Stomach smooth muscle (tissue), 2 donors: ENCODE measurements at regions not wholly inside any gene's neighbourhood (a gene's known extent, or its start where the extent isn't known, plus 50 kb on each side); places are given as distances from the start of the nearest gene placed in this dataset.

Experiments
- H3K27ac ChIP-seq: one replicate; pipeline ENCODE4 v1.7.0; 2013; ENCODE audit warnings: mild to moderate bottlenecking, low read length, inconsistent platforms
- H3K27me3 ChIP-seq, 2 donors: one replicate each; pipeline ENCODE4 v1.7.0; 2013; ENCODE audit warnings: low read length in 2 of 2; ENCODE audit not compliant: insufficient read depth in 2 of 2, control insufficient read depth in 1 of 2
- H3K36me3 ChIP-seq, 2 donors: one replicate each; pipeline ENCODE4 v1.7.0; 2013; ENCODE audit warnings: low read length in 2 of 2; ENCODE audit not compliant: control insufficient read depth in 2 of 2, insufficient read depth in 2 of 2
- H3K4me1 ChIP-seq: one replicate; pipeline ENCODE4 v1.7.0; 2013; ENCODE audit warnings: low read length; ENCODE audit not compliant: control insufficient read depth, insufficient read depth
- H3K4me3 ChIP-seq, 2 donors: one replicate each; pipeline ENCODE4 v1.7.0; 2013; ENCODE audit warnings: low read length in 2 of 2
- H3K9ac ChIP-seq, 2 donors: one replicate each; pipeline ENCODE4 v1.7.0; 2013; ENCODE audit warnings: low read length in 2 of 2, mild to moderate bottlenecking in 1 of 2
- H3K9me3 ChIP-seq, 2 donors: one replicate each; pipeline ENCODE4 v1.7.0; 2013; ENCODE audit warnings: low read length in 2 of 2; ENCODE audit not compliant: control insufficient read depth in 2 of 2
- donor health status: healthy.
- donor health status: Pancreatic carcinoma.

GRCh38 chr6:144607998-144608735 lies 323.0 kb downstream of the UTRN start:
- no peak overlapping the region for H3K4me3 ChIP-seq
- no peak overlapping the region for H3K27ac ChIP-seq
- no peaks in the 10 kb centered on the region for H3K9me3 ChIP-seq
- no peaks in the 10 kb centered on the region for H3K4me1 ChIP-seq
- no peaks in the 10 kb centered on the region for H3K27me3 ChIP-seq
- no peaks in the 10 kb centered on the region for H3K36me3 ChIP-seq
- H3K9ac ChIP-seq: no peak overlapping the region

GRCh38 chr6:144612811-144613210 lies 327.7 kb downstream of the UTRN start:
- H3K9ac ChIP-seq: no peak overlapping the region
- no peaks in the 10 kb centered on the region for H3K36me3 ChIP-seq
- H3K27ac ChIP-seq: no peak overlapping the region
- H3K4me3 ChIP-seq: no peak overlapping the region
- no peaks in the 10 kb centered on the region for H3K27me3 ChIP-seq
- H3K4me1 ChIP-seq: no peaks in the 10 kb centered on the region
- H3K9me3 ChIP-seq: no peaks in the 10 kb centered on the region

DNA sequence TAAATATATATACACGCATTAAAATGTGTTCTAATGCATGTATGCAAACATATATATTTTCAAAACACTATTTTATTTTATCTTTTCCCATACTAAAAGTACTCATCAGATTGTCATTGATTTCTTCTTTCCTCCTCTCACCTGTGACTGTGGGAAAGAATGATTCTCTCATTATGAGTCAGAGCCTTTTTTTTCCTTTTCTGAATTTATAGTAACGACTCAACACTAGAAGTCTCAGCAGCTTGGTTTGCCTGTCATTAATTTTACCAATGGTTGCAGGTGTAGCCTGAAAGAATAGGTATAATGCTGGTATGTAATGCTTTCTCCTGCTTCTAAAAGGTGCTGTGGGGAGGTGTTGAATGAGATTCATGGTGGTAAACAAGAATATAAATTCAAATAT lies 328.7 kb downstream of the UTRN start:
- Histone ChIP-seq H3K4me3 (no peak overlapping the region), H3K27me3 (no peaks in the 10 kb centered on the region), H3K9me3 (no peaks in the 10 kb centered on the region), H3K4me1 (no peaks in the 10 kb centered on the region), H3K27ac (no peak overlapping the region), H3K36me3 (no peaks in the 10 kb centered on the region), H3K9ac (no peak overlapping the region)

GRCh38 chr6:144615870-144616269 lies 330.7 kb downstream of the UTRN start:
- Histone ChIP-seq H3K36me3 (no peaks in the 10 kb centered on the region), H3K9me3 (no peaks in the 10 kb centered on the region), H3K27ac (no peak overlapping the region), H3K4me3 (no peak overlapping the region), H3K9ac (no peak overlapping the region), H3K4me1 (no peaks in the 10 kb centered on the region), H3K27me3 (no peaks in the 10 kb centered on the region)

DNA sequence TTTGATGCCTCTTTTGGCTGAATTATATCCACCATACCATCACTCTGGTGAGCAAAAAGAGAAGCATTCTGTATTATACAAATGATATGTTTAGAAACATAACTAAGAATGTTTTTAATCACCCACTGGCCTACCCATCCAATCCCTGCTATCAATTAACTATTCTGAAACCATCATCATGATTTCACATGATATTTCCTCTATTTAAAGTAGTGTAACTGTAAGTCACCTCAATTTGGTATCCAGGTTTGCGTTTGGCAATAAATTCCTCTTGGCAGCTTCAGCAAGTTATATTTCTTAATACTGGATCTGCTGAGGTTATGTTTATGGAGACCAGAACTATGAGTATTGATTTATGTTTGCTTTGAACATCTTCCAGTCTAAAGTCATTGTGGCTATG lies 332.1 kb downstream of the UTRN start:
- no peaks in the 10 kb centered on the region for H3K36me3 ChIP-seq
- no peaks in the 10 kb centered on the region for H3K9me3 ChIP-seq
- no peak overlapping the region for H3K4me3 ChIP-seq
- no peak overlapping the region for H3K9ac ChIP-seq
- H3K4me1 ChIP-seq: no peaks in the 10 kb centered on the region
- H3K27me3 ChIP-seq: no peaks in the 10 kb centered on the region
- H3K27ac ChIP-seq: no peak overlapping the region

- no peaks in the 10 kb centered on the region for H3K36me3 ChIP-seq
- H3K27me3 ChIP-seq: no peaks in the 10 kb centered on the region
- no peaks in the 10 kb centered on the region for H3K4me1 ChIP-seq
- no peak overlapping the region for H3K27ac ChIP-seq
- no peak overlapping the region for H3K4me3 ChIP-seq
- no peaks in the 10 kb centered on the region for H3K9me3 ChIP-seq
- H3K9ac ChIP-seq: no peak overlapping the region
Measured at GRCh38 chr6:144617708-144618107, 332.6 kb downstream of the UTRN start.

DNA sequence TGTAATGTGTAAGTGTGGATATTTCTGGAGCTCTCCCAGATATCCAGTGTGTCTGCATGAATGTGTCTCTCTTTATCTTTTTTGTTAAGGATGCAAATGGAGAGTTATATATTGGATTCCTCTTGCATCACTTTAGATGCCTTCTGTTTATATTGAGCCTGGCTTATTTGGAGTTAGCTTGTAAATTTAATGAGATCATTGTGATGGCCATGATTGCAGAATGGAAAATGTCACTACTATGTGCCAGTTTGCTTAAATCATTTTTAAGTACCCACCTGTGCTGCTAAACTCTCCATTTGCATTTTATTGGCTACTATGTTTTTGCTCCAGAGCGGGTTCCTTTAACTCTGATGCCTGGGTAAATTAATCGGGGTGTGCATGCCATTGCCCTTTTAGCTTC lies 334.8 kb downstream of the UTRN start:
- no peak overlapping the region for H3K4me3 ChIP-seq
- H3K36me3 ChIP-seq: no peaks in the 10 kb centered on the region
- H3K27ac ChIP-seq: no peak overlapping the region
- no peaks in the 10 kb centered on the region for H3K4me1 ChIP-seq
- H3K9ac ChIP-seq: no peak overlapping the region
- no peaks in the 10 kb centered on the region for H3K9me3 ChIP-seq
- H3K27me3 ChIP-seq: no peaks in the 10 kb centered on the region

DNA sequence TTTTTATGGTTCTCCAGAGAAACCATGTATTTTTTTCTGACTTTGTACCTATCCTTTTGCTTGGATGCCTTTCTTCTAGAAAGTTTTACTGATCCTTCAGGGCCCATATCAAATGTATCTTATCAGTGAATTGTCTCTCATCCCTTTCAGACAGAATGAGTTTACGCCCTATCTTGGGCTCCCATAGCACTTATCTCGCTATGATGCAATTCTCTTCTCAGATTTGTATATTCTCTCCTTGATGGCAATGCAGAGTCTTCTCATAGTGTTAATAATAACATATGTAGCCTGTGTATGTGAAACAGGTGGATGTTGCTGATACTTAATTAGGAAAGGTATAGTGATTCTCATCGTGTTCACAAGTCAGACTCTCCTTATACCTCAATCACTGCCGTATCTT lies 336.2 kb downstream of the UTRN start:
- no peak overlapping the region for H3K4me3 ChIP-seq
- H3K9me3 ChIP-seq: no peaks in the 10 kb centered on the region
- H3K36me3 ChIP-seq: no peaks in the 10 kb centered on the region
- H3K27ac ChIP-seq: no peak overlapping the region
- no peaks in the 10 kb centered on the region for H3K27me3 ChIP-seq
- H3K4me1 ChIP-seq: no peaks in the 10 kb centered on the region
- no peak overlapping the region for H3K9ac ChIP-seq

DNA sequence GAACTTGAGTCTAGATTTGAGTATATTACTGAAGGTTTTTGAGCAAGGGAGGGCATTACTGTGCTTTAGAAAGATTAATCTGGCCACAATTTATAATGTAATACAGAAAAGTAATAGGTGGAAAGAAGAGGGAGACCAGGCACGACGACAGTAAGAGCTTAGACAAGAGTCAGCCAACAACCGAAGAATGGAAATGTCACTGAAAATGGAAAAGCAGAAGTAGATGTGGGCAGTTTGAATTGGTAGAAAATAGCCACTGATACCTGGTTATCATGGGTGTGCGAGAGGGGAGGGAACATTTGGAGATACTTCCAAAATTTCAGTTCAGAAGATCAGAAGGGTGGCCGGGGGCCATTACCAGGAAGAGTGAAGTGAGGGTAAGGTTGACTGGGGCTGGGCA lies 339.1 kb downstream of the UTRN start:
- Histone ChIP-seq H3K4me3 (no peak overlapping the region), H3K27me3 (no peaks in the 10 kb centered on the region), H3K9me3 (no peaks in the 10 kb centered on the region), H3K9ac (no peak overlapping the region), H3K27ac (no peak overlapping the region), H3K36me3 (no peaks in the 10 kb centered on the region), H3K4me1 (no peaks in the 10 kb centered on the region)

DNA sequence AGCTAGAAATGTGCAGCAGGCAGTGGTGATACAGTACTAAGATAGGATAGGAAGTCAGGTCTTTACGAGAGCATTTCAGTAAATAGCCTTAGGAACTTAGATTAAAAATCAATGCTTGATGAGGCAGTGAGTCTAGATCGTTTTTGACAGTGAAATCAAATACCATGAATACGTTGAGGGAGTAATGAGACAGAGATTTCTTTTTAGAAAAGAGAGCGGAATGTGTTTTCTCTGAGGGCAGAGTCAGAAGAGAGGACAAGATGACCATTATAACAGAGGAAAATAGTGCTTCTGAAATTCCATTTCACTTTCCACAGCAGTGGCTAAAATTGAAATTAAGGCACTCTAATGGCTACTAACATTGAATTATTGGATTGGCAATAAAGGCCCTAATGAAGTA lies 339.6 kb downstream of the UTRN start:
- Histone ChIP-seq H3K27me3 (no peaks in the 10 kb centered on the region), H3K27ac (no peak overlapping the region), H3K4me3 (no peak overlapping the region), H3K4me1 (no peaks in the 10 kb centered on the region), H3K9me3 (no peaks in the 10 kb centered on the region), H3K9ac (no peak overlapping the region), H3K36me3 (no peaks in the 10 kb centered on the region)

GRCh38 chr6:144630857-144631256 lies 345.7 kb downstream of the UTRN start:
- no peaks in the 10 kb centered on the region for H3K36me3 ChIP-seq
- H3K27ac ChIP-seq: no peak overlapping the region
- no peaks in the 10 kb centered on the region for H3K9me3 ChIP-seq
- H3K4me3 ChIP-seq: no peak overlapping the region
- no peak overlapping the region for H3K9ac ChIP-seq
- no peaks in the 10 kb centered on the region for H3K27me3 ChIP-seq
- no peaks in the 10 kb centered on the region for H3K4me1 ChIP-seq
